ENCODE measurements at regions not wholly inside any gene's neighbourhood (a gene's known extent, or its start where the extent isn't known, plus 50 kb on each side); places are given as distances from the start of the nearest gene placed in this dataset.

DNA sequence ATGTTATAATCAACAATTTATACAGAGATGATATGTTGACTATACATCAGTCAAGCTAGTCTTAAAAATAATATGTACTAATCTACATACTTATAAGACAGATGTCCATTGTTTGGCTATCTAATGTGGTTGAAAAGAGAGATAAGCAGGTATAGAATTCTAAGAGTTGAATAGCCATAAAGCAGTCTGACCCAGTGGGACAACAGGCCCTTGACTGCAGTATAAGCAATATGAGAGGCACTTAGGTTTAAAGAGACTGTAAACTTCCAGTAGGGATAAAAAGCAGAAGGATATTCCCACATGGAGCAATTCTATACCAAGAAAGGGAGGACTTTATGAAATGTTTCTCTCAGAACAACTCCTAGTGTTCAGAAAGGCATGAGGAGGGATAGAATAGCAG, 139.3 kb downstream of the ELAPOR2 start:
- DNase-seq (ENCODE audit: low read depth, low spot score) (no peak), FAIRE-seq (no peak)
- Histone ChIP-seq H3K4me1 (ENCODE audit: control insufficient read depth, extremely low read depth, insufficient read depth, low read length) (no peaks in the 10 kb centered on the region), H3K9ac (ENCODE audit: control insufficient read depth, extremely low read depth, insufficient read depth, low read length) (no peak overlapping the region), H3K4me3 (ENCODE audit: control insufficient read depth in 2 of 3, extremely low read depth in 1 of 3, insufficient read depth in 2 of 3, low read depth in 1 of 3, low read length in 3 of 3) (no peak overlapping the region), H3K27me3 (ENCODE audit: control insufficient read depth, extremely low read depth, insufficient read depth, low read length) (no peaks in the 10 kb centered on the region), H4K20me1 (ENCODE audit: control insufficient read depth, extremely low read depth, insufficient read depth, low read length) (no peaks in the 10 kb centered on the region), H2AFZ (ENCODE audit: control insufficient read depth, low read length) (no peak overlapping the region), H3K36me3 (ENCODE audit: control insufficient read depth in 2 of 2, extremely low read depth in 1 of 2, insufficient read depth in 2 of 2, low read length in 2 of 2) (no peaks in the 10 kb centered on the region), H3K4me2 (ENCODE audit: control insufficient read depth, extremely low read depth, insufficient read depth, low read depth, low read length) (no peak overlapping the region), H3K27ac (ENCODE audit: control insufficient read depth, insufficient read depth, low read length) (no peak overlapping the region), H3K9me1 (ENCODE audit: control insufficient read depth, extremely low read depth, insufficient read depth, low read length) (no peaks in the 10 kb centered on the region), H3K9me3 (ENCODE audit: control insufficient read depth, low read depth, low read length) (no peaks in the 10 kb centered on the region), H3K79me2 (ENCODE audit: control insufficient read depth, insufficient read depth, low read length) (no peaks in the 10 kb centered on the region)
- dilution Hi-C loops (cut with MboI; ENCODE audit: extremely low pct_ligation_motif_present, low sequenced_read_pairs) = no loop called here
- TF ChIP-seq, protein P1, sequence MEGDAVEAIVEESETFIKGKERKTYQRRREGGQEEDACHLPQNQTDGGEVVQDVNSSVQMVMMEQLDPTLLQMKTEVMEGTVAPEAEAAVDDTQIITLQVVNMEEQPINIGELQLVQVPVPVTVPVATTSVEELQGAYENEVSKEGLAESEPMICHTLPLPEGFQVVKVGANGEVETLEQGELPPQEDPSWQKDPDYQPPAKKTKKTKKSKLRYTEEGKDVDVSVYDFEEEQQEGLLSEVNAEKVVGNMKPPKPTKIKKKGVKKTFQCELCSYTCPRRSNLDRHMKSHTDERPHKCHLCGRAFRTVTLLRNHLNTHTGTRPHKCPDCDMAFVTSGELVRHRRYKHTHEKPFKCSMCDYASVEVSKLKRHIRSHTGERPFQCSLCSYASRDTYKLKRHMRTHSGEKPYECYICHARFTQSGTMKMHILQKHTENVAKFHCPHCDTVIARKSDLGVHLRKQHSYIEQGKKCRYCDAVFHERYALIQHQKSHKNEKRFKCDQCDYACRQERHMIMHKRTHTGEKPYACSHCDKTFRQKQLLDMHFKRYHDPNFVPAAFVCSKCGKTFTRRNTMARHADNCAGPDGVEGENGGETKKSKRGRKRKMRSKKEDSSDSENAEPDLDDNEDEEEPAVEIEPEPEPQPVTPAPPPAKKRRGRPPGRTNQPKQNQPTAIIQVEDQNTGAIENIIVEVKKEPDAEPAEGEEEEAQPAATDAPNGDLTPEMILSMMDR (optimal IDR thresholded peaks at IDR 0.05 in 1 of 3, IDR thresholded peaks at IDR 0.05 in 1 of 3, conservative IDR thresholded peaks at IDR 0.05 in 1 of 3; ENCODE audit: extremely low read depth in 1 of 3, insufficient read depth in 2 of 3, low read length in 3 of 3) = no peak
- TF ChIP-seq EZH2 (IDR thresholded peaks at IDR 0.05; ENCODE audit: low read length) = no peak

DNA sequence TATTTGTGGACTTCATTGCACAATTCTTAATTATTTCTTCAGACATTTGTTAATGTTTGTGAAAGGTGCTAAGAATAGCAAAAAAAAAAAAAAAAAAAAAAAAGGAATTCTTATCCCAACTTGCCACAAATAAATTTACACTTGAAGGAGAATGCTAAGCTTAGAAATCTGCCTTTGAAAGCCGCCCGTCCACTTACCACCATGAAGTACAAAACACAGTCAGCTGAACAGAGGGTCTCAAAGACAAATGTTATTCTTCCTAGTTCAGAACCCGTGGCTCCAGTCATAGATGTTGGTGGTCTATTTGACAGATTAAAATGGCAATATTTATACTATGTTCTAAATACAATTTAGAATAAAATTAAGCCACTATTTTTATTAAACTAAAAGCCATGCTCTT, 141.2 kb downstream of the ELAPOR2 start:
- Histone ChIP-seq H3K79me2 (ENCODE audit: control insufficient read depth, insufficient read depth, low read length) (no peaks in the 10 kb centered on the region), H3K9me3 (ENCODE audit: control insufficient read depth, low read depth, low read length) (no peaks in the 10 kb centered on the region), H3K9me1 (ENCODE audit: control insufficient read depth, extremely low read depth, insufficient read depth, low read length) (no peaks in the 10 kb centered on the region), H3K4me3 (ENCODE audit: control insufficient read depth in 2 of 3, extremely low read depth in 1 of 3, insufficient read depth in 2 of 3, low read depth in 1 of 3, low read length in 3 of 3) (no peak overlapping the region), H3K27me3 (ENCODE audit: control insufficient read depth, extremely low read depth, insufficient read depth, low read length) (no peaks in the 10 kb centered on the region), H2AFZ (ENCODE audit: control insufficient read depth, low read length) (no peak overlapping the region), H3K4me2 (ENCODE audit: control insufficient read depth, extremely low read depth, insufficient read depth, low read depth, low read length) (no peak overlapping the region), H3K27ac (ENCODE audit: control insufficient read depth, insufficient read depth, low read length) (no peak overlapping the region), H3K4me1 (ENCODE audit: control insufficient read depth, extremely low read depth, insufficient read depth, low read length) (no peaks in the 10 kb centered on the region), H4K20me1 (ENCODE audit: control insufficient read depth, extremely low read depth, insufficient read depth, low read length) (no peaks in the 10 kb centered on the region), H3K9ac (ENCODE audit: control insufficient read depth, extremely low read depth, insufficient read depth, low read length) (no peak overlapping the region), H3K36me3 (ENCODE audit: control insufficient read depth in 2 of 2, extremely low read depth in 1 of 2, insufficient read depth in 2 of 2, low read length in 2 of 2) (no peaks in the 10 kb centered on the region)
- TF ChIP-seq EZH2 (IDR thresholded peaks at IDR 0.05; ENCODE audit: low read length) = no peak
- TF ChIP-seq, protein P1 (optimal IDR thresholded peaks at IDR 0.05 in 1 of 3, IDR thresholded peaks at IDR 0.05 in 1 of 3, conservative IDR thresholded peaks at IDR 0.05 in 1 of 3; ENCODE audit: extremely low read depth in 1 of 3, insufficient read depth in 2 of 3, low read length in 3 of 3) = no peak
- dilution Hi-C loops (cut with MboI; ENCODE audit: extremely low pct_ligation_motif_present, low sequenced_read_pairs) = no loop called here
- no peak for DNase-seq (ENCODE audit: low read depth, low spot score)
- no peak for FAIRE-seq
